ENCODE measurements at regions not wholly inside any gene's neighbourhood (a gene's known extent, or its start where the extent isn't known, plus 50 kb on each side); places are given as distances from the start of the nearest gene placed in this dataset.

DNA sequence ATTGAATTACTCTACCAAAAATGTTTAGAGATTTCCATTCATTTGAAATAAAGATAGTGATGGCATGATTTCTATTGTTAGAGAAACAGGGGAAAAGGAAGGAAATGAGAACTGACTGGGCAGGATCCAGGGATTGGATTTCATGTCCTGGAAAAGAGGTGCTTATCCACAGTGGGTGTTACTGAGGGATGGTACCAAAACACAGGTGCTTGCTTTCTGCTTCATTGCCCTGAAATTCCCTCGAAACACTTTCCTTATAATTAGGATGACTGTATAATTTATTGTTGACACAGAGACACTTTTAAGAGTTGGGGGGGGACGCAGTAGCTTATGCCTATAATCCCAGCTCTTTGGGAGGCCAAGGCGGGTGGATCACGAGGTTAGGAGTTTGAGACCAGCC, 185.0 kb upstream of the KCNK2 start:
- TF ChIP-seq, protein P1, sequence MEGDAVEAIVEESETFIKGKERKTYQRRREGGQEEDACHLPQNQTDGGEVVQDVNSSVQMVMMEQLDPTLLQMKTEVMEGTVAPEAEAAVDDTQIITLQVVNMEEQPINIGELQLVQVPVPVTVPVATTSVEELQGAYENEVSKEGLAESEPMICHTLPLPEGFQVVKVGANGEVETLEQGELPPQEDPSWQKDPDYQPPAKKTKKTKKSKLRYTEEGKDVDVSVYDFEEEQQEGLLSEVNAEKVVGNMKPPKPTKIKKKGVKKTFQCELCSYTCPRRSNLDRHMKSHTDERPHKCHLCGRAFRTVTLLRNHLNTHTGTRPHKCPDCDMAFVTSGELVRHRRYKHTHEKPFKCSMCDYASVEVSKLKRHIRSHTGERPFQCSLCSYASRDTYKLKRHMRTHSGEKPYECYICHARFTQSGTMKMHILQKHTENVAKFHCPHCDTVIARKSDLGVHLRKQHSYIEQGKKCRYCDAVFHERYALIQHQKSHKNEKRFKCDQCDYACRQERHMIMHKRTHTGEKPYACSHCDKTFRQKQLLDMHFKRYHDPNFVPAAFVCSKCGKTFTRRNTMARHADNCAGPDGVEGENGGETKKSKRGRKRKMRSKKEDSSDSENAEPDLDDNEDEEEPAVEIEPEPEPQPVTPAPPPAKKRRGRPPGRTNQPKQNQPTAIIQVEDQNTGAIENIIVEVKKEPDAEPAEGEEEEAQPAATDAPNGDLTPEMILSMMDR (IDR thresholded peaks at IDR 0.05; ENCODE audit: insufficient read depth, low read depth, low read length) = no peak
- no peak for TF ChIP-seq EZH2 (IDR thresholded peaks at IDR 0.05; ENCODE audit: insufficient read depth, low read length)

Data from astrocyte (in vitro differentiated cells and primary cell).